CD4-positive, alpha-beta T cell (primary cell): ENCODE measurements at regions not wholly inside any gene's neighbourhood (a gene's known extent, or its start where the extent isn't known, plus 50 kb on each side); places are given as distances from the start of the nearest gene placed in this dataset.

ENCODE experiments used
- ATAC-seq: fragments of 200-7000 bp; cut with Tn5 transposase; one replicate; pipeline ENCODE4 v1.10.0; 2022; ENCODE audit warnings: mild to moderate bottlenecking; ENCODE audit not compliant: poor library complexity
- CTCF ChIA-PET: fragments of 350-600 bp; sonication (Branson Sonifier 250); formaldehyde crosslinking; loops from one replicate; lab custom pipeline; 2021; ENCODE audit warnings: antibody characterized with exemption, inconsistent platforms; lab: Charles Lee
- POLR2A ChIA-PET: fragments of 350-600 bp; sonication (Branson Sonifier 250); formaldehyde crosslinking; loops from one replicate; lab custom pipeline; 2021; ENCODE audit warnings: antibody characterized with exemption, inconsistent platforms; lab: Charles Lee
- DNase-seq, 14 experiments: peaks; one replicate each; pipeline ENCODE4 v3.0.0-alpha.2; 2013 to 2020; ENCODE audit warnings: mixed read lengths in 2 of 14
- H3K27ac ChIP-seq, 2 donors: one replicate each; pipeline versions ENCODE4 v1.5.1 to v1.7.0; 2013; ENCODE audit warnings: low read length in 2 of 2, low read depth in 1 of 2, mild to moderate bottlenecking in 1 of 2
- H3K27me3 ChIP-seq, 2 experiments: 1 replicate in 1 of 2; 2 replicates in 1 of 2; pipeline versions ENCODE4 v1.6.1 to v1.7.0; 2013; ENCODE audit warnings: low read length in 2 of 2, control low read depth in 1 of 2, mild to moderate bottlenecking in 1 of 2, moderate library complexity in 1 of 2; ENCODE audit not compliant: insufficient read depth in 2 of 2, control insufficient read depth in 1 of 2
- H3K36me3 ChIP-seq: one replicate; pipeline ENCODE4 v1.6.1; 2013; ENCODE audit warnings: low read length, control low read depth; ENCODE audit not compliant: insufficient read depth
- H3K4me1 ChIP-seq: one replicate; pipeline ENCODE4 v1.6.1; 2013; ENCODE audit warnings: low read length, control low read depth; ENCODE audit not compliant: insufficient read depth
- H3K4me3 ChIP-seq: one replicate; pipeline ENCODE4 v1.5.1; 2013; ENCODE audit warnings: mild to moderate bottlenecking, low read length, moderate library complexity
- H3K9me3 ChIP-seq, 2 experiments: 1 replicate in 1 of 2; 2 replicates in 1 of 2; pipeline versions ENCODE4 v1.6.1 to v1.7.0; 2013; ENCODE audit warnings: low read length in 2 of 2, mild to moderate bottlenecking in 2 of 2, control low read depth in 1 of 2, moderate library complexity in 1 of 2; ENCODE audit not compliant: control insufficient read depth in 1 of 2, insufficient read depth in 1 of 2
- H3K27ac Mint-ChIP-seq: one replicate; pipeline ENCODE4 v1.8.0; 2020; ENCODE audit warnings: mixed read lengths
- H3K27me3 Mint-ChIP-seq: one replicate; pipeline ENCODE4 v1.8.0; 2021; ENCODE audit warnings: mixed read lengths
- H3K36me3 Mint-ChIP-seq: one replicate; pipeline ENCODE4 v1.8.0; 2021; ENCODE audit warnings: low read depth, mixed read lengths
- H3K4me1 Mint-ChIP-seq: one replicate; pipeline ENCODE4 v1.8.0; 2021; ENCODE audit warnings: low read depth, mixed read lengths
- H3K4me3 Mint-ChIP-seq: one replicate; pipeline ENCODE4 v1.8.0; 2020; ENCODE audit warnings: mild to moderate bottlenecking, mixed read lengths
- H3K9me3 Mint-ChIP-seq: one replicate; pipeline ENCODE4 v1.8.0; 2020; ENCODE audit warnings: mixed read lengths
- CTCF ChIP-seq: fragments of 200-600 bp; IDR thresholded peaks from one replicate; pipeline ENCODE4 v1.8.0; 2022; ENCODE audit warnings: antibody characterized with exemption, mild to moderate bottlenecking
- intact Hi-C, 2 experiments: fragments of 100-400 bp; cut with DNase I in 1 of 2; cut with micrococcal nuclease in 1 of 2; formaldehyde crosslinking; loops; one replicate each; pipeline versions ENCODE4 v1.15.1 to v1.9.0; 2023 to 2025; cut with DNase I, micrococcal nuclease

DNA sequence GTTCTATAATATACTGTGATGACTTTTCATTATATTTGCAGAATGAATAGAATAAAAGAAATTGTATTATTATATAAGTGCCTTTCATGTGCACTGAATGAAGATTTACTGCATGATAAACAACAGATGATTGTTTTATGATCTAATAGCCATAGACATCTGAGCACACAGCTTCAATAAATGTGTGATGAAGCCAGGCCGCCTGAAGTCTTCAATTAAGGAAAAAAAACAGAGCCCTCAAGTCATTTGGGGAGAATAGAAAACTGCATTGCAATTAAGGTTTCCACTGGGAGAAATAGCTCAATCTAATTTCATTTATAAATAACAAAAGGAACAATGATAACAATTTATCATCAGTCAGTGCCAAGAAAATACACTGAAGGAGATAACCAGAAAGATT lies 955.2 kb downstream of the FSTL5 start:
- CTCF ChIA-PET: no interaction called here
- intact Hi-C loops: no loop called here
- DNase-seq (no peak), ATAC-seq (no peak)
- H3K36me3 Mint-ChIP-seq: no peaks in the 10 kb centered on the region
- no peak overlapping the region for H3K27ac Mint-ChIP-seq
- TF ChIP-seq CTCF: no peak
- POLR2A ChIA-PET: no interaction called here
- H3K27me3 Mint-ChIP-seq: no peaks in the 10 kb centered on the region
- peaks cover 12% of the 10 kb centered on the region for H3K9me3 Mint-ChIP-seq
- Histone ChIP-seq H3K4me3 (no peak overlapping the region), H3K27me3 (no peaks in the 10 kb centered on the region), H3K36me3 (no peaks in the 10 kb centered on the region), H3K27ac (no peak overlapping the region), H3K4me1 (no peaks in the 10 kb centered on the region), H3K9me3 (peaks cover 0 to 8% of the 10 kb centered on the region in 2 experiments)
- no peaks in the 10 kb centered on the region for H3K4me1 Mint-ChIP-seq
- H3K4me3 Mint-ChIP-seq: no peak overlapping the region

GRCh38 chr4:161206528-161207080 lies 957.2 kb downstream of the FSTL5 start:
- DNase-seq: no peak
- intact Hi-C loops: no loop called here
- no peaks in the 10 kb centered on the region for H3K4me1 ChIP-seq
- Mint-ChIP-seq H3K27me3 (no peaks in the 10 kb centered on the region), H3K4me3 (no peak overlapping the region), H3K36me3 (no peaks in the 10 kb centered on the region), H3K9me3 (peaks cover 7% of the 10 kb centered on the region), H3K27ac (no peak overlapping the region), H3K4me1 (no peaks in the 10 kb centered on the region)
- ATAC-seq: no peak
- H3K27me3 ChIP-seq: no peaks in the 10 kb centered on the region
- ChIA-PET CTCF (no interaction called here), POLR2A (no interaction called here)
- TF ChIP-seq CTCF: no peak
- no peaks in the 10 kb centered on the region for H3K36me3 ChIP-seq
- no peak overlapping the region for H3K27ac ChIP-seq
- H3K4me3 ChIP-seq: no peak overlapping the region
- H3K9me3 ChIP-seq: peaks cover 0 to 10% of the 10 kb centered on the region in 2 experiments

DNA sequence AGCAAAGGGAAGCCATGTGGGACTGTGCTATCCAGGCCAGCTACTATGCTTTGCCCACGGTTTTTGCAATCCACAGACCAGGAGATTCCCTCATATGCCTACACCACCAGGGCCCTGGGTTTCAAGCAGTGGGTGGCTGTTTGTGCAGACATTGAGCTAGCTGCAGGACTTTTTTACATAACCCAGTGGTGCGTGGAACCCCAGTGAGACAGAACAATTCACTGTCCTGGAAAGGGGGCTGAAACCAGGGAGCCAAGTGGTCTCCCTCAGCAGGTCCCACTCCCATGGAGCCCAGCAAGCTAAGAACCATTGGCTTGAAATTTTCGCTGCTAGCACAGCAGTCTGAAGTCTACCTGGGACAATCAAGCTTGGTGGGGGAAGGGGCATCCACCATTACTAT lies 959.9 kb downstream of the FSTL5 start:
- Mint-ChIP-seq H3K36me3 (no peaks in the 10 kb centered on the region), H3K27ac (no peak overlapping the region), H3K4me3 (no peak overlapping the region), H3K4me1 (no peaks in the 10 kb centered on the region), H3K27me3 (no peaks in the 10 kb centered on the region), H3K9me3 (no peaks in the 10 kb centered on the region)
- ChIA-PET CTCF (no interaction called here), POLR2A (no interaction called here)
- no peaks in the 10 kb centered on the region for H3K4me1 ChIP-seq
- H3K9me3 ChIP-seq: peaks cover 0 to 7% of the 10 kb centered on the region in 2 experiments
- no peak for TF ChIP-seq CTCF
- no peak overlapping the region for H3K4me3 ChIP-seq
- DNase-seq: no peak
- intact Hi-C loops: no loop called here
- no peaks in the 10 kb centered on the region for H3K27me3 ChIP-seq
- no peaks in the 10 kb centered on the region for H3K36me3 ChIP-seq
- no peak for ATAC-seq
- H3K27ac ChIP-seq: no peak overlapping the region
